DMS53 treated with DMSO at 0.1 percent for 48 hours (cell line): ENCODE measurements at regions not wholly inside any gene's neighbourhood (a gene's known extent, or its start where the extent isn't known, plus 50 kb on each side); places are given as distances from the start of the nearest gene placed in this dataset.

ENCODE experiments used
- DNase-seq: peaks from one replicate; lab custom pipeline; 2025; ENCODE audit not compliant: unreplicated experiment; lab: John Stamatoyannopoulos, UW

- no peak for DNase-seq
Measured at GRCh38 chr21:25384782-25385181, 222.5 kb downstream of the MRPL39 start.

- DNase-seq, result no peak
Measured at GRCh38 chr21:25383545-25383944, 223.7 kb downstream of the MRPL39 start.

GRCh38 chr21:25381936-25382452, 225.3 kb downstream of the MRPL39 start:
- no peak for DNase-seq

GRCh38 chr21:25375675-25376074, 231.6 kb downstream of the MRPL39 start:
- DNase-seq, result no peak

- DNase-seq, result no peak
Measured at GRCh38 chr21:25373126-25374082, 233.9 kb downstream of the MRPL39 start.

GRCh38 chr21:25371841-25372425, 235.3 kb downstream of the MRPL39 start:
- DNase-seq, result no peak

- DNase-seq, result no peak
Measured at GRCh38 chr21:25370311-25370744, 237.0 kb downstream of the MRPL39 start.

- no peak for DNase-seq
Measured at GRCh38 chr21:25369524-25370300, 237.6 kb downstream of the MRPL39 start.

- DNase-seq, result no peak
Measured at GRCh38 chr21:25368531-25368930, 238.8 kb downstream of the MRPL39 start.

- DNase-seq, result no peak
Measured at GRCh38 chr21:25366116-25366515, 241.2 kb downstream of the MRPL39 start.

- DNase-seq, result no peak
Measured at GRCh38 chr21:25362375-25363267, 244.7 kb downstream of the MRPL39 start.

GRCh38 chr21:25361765-25362164, 245.5 kb downstream of the MRPL39 start:
- no peak for DNase-seq

GRCh38 chr21:25361097-25361496, 246.2 kb downstream of the MRPL39 start:
- DNase-seq, result no peak

- no peak for DNase-seq
Measured at GRCh38 chr21:25360593-25360992, 246.7 kb downstream of the MRPL39 start.

GRCh38 chr21:25359724-25360123, 247.6 kb downstream of the MRPL39 start:
- DNase-seq, result no peak

GRCh38 chr21:25350056-25350455, 257.2 kb downstream of the MRPL39 start:
- DNase-seq, result peak; percentile 3

GRCh38 chr21:25343774-25344545, 263.3 kb downstream of the MRPL39 start:
- DNase-seq, result no peak

- no peak for DNase-seq
Measured at GRCh38 chr21:25342816-25343215, 264.5 kb downstream of the MRPL39 start.

GRCh38 chr21:25341981-25342380, 265.3 kb downstream of the MRPL39 start:
- no peak for DNase-seq

GRCh38 chr21:25338415-25338814, 268.9 kb downstream of the MRPL39 start:
- no peak for DNase-seq
